HEK293 (cell line): ENCODE measurements at regions not wholly inside any gene's neighbourhood (a gene's known extent, or its start where the extent isn't known, plus 50 kb on each side); places are given as distances from the start of the nearest gene placed in this dataset.

Experiments
- KLF1 ChIP-seq: fragments of 450-650 bp; formaldehyde crosslinking; IDR thresholded peaks from 2 replicates; pipeline ENCODE4 v1.5.1; 2016; ENCODE audit warnings: missing biosample characterization, missing genetic modification characterization
- KLF9 ChIP-seq: fragments of 450-650 bp; formaldehyde crosslinking; IDR thresholded peaks from 2 replicates; pipeline ENCODE4 v1.5.1; 2016; ENCODE audit warnings: missing biosample characterization, missing genetic modification characterization, low read depth
- SP2 ChIP-seq: fragments of 450-650 bp; formaldehyde crosslinking; IDR thresholded peaks from 2 replicates; pipeline ENCODE4 v1.5.1; 2016; ENCODE audit warnings: missing biosample characterization, missing genetic modification characterization
- TCF7L2 ChIP-seq: IDR thresholded peaks from 2 replicates; pipeline ENCODE4 v1.6.1; 2011; ENCODE audit warnings: low read depth, mild to moderate bottlenecking, inconsistent platforms, low read length, moderate library complexity, borderline replicate concordance
- YY1 ChIP-seq: fragments of 450-650 bp; formaldehyde crosslinking; IDR thresholded peaks from 2 replicates; pipeline ENCODE4 v1.5.1; 2018; ENCODE audit warnings: missing biosample characterization, missing genetic modification characterization
- ZBTB20 ChIP-seq: fragments of 450-650 bp; formaldehyde crosslinking; IDR thresholded peaks from 2 replicates; pipeline ENCODE4 v1.5.1; 2016; ENCODE audit warnings: missing biosample characterization, missing genetic modification characterization
- ZBTB21 ChIP-seq: fragments of 450-650 bp; formaldehyde crosslinking; IDR thresholded peaks from 2 replicates; pipeline ENCODE4 v1.5.1; 2017; ENCODE audit warnings: missing biosample characterization, missing genetic modification characterization
- ZBTB8A ChIP-seq: fragments of 450-650 bp; formaldehyde crosslinking; IDR thresholded peaks from 2 replicates; pipeline ENCODE4 v1.5.1; 2016; ENCODE audit warnings: missing biosample characterization, missing genetic modification characterization
- ZNF530 ChIP-seq: fragments of 450-650 bp; formaldehyde crosslinking; IDR thresholded peaks from 2 replicates; pipeline ENCODE4 v1.5.1; 2016; ENCODE audit warnings: low read depth, missing biosample characterization, missing genetic modification characterization
- ZNF837 ChIP-seq: fragments of 450-650 bp; formaldehyde crosslinking; IDR thresholded peaks from 2 replicates; pipeline ENCODE4 v1.5.1; 2016; ENCODE audit warnings: missing biosample characterization, missing genetic modification characterization
- TF ChIP-seq, protein P1 (sequence below): fragments of 450-650 bp; formaldehyde crosslinking; IDR thresholded peaks from 2 replicates; pipeline ENCODE4 v1.5.1; 2016; ENCODE audit warnings: missing biosample characterization, missing genetic modification characterization
- TF ChIP-seq, protein P2 (sequence below): fragments of 450-650 bp; formaldehyde crosslinking; IDR thresholded peaks from 2 replicates; pipeline ENCODE4 v1.5.1; 2016; ENCODE audit warnings: missing biosample characterization, missing genetic modification characterization
- TF ChIP-seq, protein P3 (sequence below): fragments of 450-650 bp; formaldehyde crosslinking; IDR thresholded peaks from 2 replicates; pipeline ENCODE4 v1.5.1; 2016; ENCODE audit warnings: missing biosample characterization, missing genetic modification characterization
- TF ChIP-seq, protein P4 (sequence below): fragments of 450-650 bp; formaldehyde crosslinking; IDR thresholded peaks from 2 replicates; pipeline ENCODE4 v1.5.1; 2017; ENCODE audit warnings: missing biosample characterization, missing genetic modification characterization

DNA sequence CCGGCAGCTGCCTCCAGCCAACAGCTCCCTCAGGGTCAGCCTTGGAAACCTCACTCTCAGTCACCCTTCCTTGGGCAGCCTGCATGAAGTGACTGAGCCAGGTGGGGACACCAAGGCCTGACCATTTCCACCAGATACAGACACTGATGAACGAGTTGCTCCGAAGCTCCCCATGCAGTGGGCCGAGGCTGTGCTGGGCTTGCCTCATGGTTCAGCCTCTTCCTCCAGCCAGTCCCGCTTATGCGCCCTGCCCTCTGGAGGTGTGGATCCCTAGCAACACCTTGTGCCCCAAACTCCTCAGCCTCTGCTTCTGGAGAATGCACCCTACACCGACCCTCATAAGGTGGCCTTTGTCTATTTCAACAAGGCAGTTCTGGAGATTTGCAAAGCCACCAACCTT is 236.0 kb downstream of the RRAGC start:
- TF ChIP-seq, protein P1, sequence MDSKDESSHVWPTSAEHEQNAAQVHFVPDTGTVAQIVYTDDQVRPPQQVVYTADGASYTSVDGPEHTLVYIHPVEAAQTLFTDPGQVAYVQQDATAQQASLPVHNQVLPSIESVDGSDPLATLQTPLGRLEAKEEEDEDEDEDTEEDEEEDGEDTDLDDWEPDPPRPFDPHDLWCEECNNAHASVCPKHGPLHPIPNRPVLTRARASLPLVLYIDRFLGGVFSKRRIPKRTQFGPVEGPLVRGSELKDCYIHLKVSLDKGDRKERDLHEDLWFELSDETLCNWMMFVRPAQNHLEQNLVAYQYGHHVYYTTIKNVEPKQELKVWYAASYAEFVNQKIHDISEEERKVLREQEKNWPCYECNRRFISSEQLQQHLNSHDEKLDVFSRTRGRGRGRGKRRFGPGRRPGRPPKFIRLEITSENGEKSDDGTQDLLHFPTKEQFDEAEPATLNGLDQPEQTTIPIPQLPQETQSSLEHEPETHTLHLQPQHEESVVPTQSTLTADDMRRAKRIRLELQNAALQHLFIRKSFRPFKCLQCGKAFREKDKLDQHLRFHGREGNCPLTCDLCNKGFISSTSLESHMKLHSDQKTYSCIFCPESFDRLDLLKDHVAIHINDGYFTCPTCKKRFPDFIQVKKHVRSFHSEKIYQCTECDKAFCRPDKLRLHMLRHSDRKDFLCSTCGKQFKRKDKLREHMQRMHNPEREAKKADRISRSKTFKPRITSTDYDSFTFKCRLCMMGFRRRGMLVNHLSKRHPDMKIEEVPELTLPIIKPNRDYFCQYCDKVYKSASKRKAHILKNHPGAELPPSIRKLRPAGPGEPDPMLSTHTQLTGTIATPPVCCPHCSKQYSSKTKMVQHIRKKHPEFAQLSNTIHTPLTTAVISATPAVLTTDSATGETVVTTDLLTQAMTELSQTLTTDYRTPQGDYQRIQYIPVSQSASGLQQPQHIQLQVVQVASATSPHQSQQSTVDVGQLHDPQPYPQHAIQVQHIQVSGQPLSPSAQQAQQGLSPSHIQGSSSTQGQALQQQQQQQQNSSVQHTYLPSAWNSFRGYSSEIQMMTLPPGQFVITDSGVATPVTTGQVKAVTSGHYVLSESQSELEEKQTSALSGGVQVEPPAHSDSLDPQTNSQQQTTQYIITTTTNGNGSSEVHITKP (tag by site-specific recombination), result no peak
- TF ChIP-seq, protein P2, sequence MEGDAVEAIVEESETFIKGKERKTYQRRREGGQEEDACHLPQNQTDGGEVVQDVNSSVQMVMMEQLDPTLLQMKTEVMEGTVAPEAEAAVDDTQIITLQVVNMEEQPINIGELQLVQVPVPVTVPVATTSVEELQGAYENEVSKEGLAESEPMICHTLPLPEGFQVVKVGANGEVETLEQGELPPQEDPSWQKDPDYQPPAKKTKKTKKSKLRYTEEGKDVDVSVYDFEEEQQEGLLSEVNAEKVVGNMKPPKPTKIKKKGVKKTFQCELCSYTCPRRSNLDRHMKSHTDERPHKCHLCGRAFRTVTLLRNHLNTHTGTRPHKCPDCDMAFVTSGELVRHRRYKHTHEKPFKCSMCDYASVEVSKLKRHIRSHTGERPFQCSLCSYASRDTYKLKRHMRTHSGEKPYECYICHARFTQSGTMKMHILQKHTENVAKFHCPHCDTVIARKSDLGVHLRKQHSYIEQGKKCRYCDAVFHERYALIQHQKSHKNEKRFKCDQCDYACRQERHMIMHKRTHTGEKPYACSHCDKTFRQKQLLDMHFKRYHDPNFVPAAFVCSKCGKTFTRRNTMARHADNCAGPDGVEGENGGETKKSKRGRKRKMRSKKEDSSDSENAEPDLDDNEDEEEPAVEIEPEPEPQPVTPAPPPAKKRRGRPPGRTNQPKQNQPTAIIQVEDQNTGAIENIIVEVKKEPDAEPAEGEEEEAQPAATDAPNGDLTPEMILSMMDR, result no peak
- no peak for TF ChIP-seq ZNF837 (tag by site-specific recombination)
- TF ChIP-seq ZBTB20 (tag by site-specific recombination), result no peak
- TF ChIP-seq KLF1, result no peak
- no peak for TF ChIP-seq TCF7L2
- TF ChIP-seq ZNF530 (tag by site-specific recombination), result no peak
- no peak for TF ChIP-seq SP2 (tag by site-specific recombination)
- no peak for TF ChIP-seq ZBTB8A (tag by site-specific recombination)
- TF ChIP-seq KLF9 (tag by site-specific recombination), result no peak
- no peak for TF ChIP-seq YY1 (tag by site-specific recombination)
- TF ChIP-seq, protein P3, sequence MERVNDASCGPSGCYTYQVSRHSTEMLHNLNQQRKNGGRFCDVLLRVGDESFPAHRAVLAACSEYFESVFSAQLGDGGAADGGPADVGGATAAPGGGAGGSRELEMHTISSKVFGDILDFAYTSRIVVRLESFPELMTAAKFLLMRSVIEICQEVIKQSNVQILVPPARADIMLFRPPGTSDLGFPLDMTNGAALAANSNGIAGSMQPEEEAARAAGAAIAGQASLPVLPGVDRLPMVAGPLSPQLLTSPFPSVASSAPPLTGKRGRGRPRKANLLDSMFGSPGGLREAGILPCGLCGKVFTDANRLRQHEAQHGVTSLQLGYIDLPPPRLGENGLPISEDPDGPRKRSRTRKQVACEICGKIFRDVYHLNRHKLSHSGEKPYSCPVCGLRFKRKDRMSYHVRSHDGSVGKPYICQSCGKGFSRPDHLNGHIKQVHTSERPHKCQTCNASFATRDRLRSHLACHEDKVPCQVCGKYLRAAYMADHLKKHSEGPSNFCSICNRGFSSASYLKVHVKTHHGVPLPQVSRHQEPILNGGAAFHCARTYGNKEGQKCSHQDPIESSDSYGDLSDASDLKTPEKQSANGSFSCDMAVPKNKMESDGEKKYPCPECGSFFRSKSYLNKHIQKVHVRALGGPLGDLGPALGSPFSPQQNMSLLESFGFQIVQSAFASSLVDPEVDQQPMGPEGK, result no peak
- TF ChIP-seq, protein P4, sequence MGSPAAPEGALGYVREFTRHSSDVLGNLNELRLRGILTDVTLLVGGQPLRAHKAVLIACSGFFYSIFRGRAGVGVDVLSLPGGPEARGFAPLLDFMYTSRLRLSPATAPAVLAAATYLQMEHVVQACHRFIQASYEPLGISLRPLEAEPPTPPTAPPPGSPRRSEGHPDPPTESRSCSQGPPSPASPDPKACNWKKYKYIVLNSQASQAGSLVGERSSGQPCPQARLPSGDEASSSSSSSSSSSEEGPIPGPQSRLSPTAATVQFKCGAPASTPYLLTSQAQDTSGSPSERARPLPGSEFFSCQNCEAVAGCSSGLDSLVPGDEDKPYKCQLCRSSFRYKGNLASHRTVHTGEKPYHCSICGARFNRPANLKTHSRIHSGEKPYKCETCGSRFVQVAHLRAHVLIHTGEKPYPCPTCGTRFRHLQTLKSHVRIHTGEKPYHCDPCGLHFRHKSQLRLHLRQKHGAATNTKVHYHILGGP (tag by site-specific recombination), result no peak
- TF ChIP-seq ZBTB21, result no peak
